HG03025 (cell line): ENCODE measurements at regions not wholly inside any gene's neighbourhood (a gene's known extent, or its start where the extent isn't known, plus 50 kb on each side); places are given as distances from the start of the nearest gene placed in this dataset.

Source experiments
- ATAC-seq: cut with Tn5 transposase; IDR thresholded peaks from one replicate; pipeline ENCODE4 v1.9.1; 2021; ENCODE audit warnings: mild to moderate bottlenecking, moderate library complexity; ENCODE audit not compliant: unreplicated experiment, low FRiP score

DNA sequence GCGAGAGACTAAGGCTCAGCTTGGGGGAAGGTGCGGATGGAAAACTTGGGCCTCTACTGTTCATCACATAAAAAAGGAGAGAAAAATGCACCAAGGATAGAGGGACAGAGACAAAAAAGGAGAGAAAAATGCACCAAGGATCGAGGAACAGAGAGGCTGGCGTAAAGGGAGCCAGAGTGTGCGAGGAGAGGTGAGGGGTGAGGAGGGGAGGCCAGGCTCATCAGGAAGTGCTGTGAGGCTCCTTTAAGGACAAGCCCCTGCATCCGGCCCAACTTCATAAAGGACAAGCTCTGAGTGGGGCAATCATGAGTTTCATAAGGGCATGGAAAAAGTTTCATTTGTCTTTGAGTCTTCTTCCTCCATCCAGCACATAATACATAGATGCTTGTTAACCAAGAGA lies 117.2 kb upstream of the NXT1 start:
- ATAC-seq, result no peak

DNA sequence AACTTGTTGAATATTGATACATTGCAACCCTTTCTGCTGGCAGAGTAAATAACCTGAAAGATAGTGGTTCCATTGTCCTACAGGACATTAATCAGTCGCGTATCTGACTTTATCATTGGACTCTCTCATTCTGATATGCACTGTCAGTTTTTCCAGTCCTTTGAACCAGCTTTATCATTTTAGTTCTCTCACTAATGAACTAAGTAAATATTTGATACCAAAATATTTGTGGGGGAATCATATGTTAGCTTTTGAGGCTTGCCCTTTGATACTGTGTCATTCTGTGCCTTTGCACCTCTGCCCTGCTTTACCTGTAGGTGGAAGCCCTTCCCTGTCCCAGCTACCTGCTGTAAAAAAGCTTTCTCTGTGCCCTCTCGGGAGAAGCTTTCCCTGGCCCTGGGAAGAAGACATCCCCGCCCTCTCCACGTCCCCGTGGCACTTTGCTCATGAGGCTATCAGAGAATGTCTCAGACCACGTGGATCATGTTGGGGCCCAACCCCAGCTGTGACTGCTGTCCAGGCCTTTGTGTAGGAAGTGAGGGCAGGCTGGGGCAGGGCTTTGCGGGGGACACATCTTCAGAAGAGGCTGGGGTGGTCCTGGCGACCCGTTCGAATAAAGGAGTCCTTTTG lies 117.8 kb upstream of the NXT1 start:
- no peak for ATAC-seq

DNA sequence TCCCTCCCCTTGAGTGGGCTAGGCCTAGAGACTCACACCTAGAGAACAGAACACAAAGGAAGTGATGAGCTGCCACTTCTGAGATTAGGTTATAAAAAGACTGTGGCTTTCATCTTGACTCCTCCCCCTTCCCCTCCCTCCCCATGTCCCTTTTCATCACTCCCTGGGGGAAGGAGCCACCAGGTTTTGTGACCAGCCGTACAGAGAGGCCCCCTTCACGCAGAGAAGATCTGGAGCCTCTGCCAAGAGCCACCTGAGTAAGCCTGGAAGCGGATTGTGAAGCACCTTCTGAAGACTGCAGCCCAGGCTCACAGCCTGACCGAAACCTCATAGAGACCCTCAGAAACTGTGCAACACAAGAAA lies 118.4 kb upstream of the NXT1 start:
- ATAC-seq, result no peak

DNA sequence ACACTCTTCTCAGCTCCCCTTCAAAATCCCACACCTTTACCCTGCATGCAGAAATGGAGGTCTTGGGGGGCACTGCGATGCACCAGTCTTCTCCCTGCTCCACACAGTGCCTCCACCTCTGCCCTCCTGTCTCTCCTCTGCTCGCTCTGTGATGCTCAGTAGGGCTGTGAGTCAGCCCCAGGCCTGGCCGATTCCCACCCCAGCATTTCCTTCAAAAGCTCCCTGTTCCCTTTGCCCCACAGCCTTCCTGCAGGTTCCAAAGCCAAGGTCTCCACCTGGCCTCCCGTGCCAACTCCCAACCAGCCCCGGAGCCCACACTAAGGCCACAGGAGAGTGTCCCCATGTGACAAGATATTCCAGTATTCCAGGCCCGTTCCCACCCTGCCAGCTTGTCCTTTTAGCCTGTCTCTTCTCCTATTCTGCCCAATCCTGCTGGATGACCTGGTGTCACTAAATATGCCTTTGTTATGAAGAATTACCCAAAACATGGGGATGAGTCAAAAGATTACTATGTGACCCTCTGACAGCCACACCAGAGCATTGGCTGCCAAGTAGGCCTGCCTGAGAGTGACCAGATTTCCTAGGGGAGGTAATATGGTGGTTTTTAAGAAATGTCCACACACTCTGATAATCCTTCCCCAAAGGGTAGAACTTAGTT lies 118.9 kb upstream of the NXT1 start:
- ATAC-seq, result no peak

DNA sequence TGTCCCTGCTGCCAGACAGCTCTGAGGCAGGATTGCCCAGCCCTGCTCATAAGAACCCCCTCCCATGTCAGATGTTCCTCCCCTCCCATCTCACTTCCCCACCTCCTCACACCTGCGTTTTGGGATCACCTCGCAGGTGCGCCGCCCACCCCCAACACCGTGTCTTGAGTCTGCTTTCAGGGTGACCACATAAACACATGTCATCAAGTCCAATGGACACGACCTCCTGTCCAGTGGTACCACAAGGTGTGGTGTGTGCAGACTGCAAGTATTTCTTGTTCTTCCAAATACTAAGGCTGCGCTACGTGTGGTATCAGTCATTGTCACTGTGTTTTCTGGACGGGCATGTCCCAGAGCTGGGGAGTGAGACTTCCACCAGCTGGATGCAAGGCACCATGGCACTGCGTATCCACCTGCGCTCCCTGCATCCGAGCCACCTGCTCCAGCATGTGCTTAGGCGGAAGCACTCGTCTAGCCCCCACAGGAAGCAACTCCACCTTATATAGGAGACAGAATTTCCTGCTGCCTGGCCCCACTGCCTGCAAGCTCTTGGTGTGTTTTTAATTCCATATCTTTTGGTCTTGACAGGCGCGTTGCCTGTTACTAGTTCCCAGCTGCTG lies 119.7 kb upstream of the NXT1 start:
- no peak for ATAC-seq

DNA sequence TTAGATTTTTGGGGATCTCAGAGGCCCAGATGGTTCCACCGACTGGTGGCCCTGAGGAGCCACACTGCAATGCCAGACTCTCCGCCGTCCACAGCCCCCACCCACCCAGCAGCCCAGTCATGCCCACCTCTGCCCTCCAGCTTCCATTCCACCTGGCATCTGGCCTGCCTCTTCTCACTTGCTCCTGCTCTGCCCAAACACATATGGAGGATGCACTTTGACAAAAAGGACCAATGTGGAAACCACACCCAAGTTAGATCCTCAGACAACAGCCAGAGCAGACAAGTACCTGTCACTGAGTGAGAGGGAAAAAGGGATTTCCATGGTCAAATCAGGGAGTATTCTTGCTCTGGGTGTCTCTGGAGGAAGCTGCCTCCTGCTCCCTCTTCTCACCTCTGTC lies 120.6 kb upstream of the NXT1 start:
- no peak for ATAC-seq

DNA sequence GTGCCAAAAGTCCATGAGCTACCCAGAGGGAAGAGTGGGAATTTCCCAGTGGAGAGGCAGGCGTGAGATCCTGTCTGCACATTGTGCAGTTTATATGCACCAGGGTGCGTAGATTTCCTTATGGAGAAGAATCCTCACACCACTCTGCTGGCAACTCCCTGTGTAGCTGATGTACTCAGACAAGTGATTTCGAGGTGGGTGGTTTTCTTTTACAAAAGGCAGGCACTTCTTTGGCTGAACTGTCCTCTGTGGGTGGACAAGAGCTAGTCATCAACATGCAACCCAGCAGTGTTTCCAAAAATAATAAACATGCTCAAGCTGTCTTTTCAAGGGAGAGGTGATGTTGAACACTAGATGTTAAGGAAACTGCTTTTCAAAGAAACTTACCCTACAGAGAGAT lies 121.7 kb upstream of the NXT1 start:
- no peak for ATAC-seq

DNA sequence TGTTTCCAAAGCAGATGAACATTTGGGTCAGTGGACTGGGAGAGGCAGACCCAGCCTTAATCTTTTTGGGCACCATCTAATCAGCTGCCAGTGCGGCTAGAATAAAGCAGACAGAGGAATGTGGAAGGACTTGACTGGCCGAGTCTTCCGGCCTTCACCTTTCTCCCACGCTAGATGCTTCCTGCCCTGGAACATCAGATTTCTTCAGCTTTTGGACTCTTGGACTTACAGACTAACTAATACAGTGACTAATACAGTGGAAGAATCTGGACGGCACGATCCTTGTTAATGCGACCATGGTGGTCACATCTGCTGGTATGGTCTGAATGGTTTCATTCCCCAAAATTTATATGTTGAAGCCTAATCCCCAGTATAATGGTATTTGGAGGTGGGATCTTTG lies 122.6 kb upstream of the NXT1 start:
- no peak for ATAC-seq

DNA sequence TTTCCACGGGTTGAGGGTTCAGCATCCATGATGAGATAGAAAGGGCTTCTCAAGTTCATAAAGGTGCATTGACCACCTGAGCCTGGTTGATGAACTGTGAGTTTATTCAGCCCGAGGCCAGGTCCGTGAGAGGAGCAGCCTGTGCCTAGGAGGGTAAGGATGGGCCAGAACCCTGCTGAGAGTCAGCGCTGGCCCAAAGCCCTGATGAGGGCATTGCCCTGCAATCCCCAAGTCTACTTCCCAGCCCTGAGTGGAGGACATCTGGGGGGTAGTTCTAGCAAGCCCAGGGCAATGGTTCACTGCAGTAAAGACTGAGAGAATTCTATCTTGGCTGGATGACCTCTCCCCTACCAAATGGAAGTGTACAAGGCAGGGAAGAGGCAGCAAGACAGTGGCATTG lies 123.3 kb upstream of the NXT1 start:
- ATAC-seq, result no peak

DNA sequence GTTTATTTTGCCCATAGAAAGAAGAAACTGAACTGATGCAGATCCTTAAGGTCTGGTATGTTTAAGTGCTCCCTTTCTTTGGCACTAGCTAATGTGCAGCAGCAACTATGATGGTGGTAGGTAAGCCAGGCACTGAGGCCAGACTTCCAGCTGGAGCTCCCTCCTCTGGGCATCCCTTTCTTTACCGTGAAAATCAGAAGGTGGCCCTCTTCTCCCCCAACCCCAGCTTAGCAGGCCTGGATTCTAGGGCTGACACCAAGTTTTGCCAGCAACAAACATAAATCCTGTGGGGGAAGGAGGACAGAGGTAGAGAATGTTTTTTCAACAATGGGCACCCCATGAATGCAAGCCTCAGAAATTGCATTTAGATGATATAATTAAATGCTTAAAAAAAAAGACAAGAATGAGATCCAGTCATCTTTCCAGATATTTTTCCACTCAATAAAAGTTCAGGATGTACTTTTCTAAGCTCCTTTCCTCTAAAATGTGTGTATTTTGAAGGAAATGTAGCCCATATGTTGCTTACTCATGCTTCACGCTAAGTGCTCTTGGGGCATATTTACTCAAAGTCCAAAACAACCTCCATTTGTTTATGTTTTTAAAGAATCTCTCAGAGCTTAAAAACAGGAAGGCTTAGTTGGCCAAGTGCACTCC lies 123.9 kb upstream of the NXT1 start:
- no peak for ATAC-seq

DNA sequence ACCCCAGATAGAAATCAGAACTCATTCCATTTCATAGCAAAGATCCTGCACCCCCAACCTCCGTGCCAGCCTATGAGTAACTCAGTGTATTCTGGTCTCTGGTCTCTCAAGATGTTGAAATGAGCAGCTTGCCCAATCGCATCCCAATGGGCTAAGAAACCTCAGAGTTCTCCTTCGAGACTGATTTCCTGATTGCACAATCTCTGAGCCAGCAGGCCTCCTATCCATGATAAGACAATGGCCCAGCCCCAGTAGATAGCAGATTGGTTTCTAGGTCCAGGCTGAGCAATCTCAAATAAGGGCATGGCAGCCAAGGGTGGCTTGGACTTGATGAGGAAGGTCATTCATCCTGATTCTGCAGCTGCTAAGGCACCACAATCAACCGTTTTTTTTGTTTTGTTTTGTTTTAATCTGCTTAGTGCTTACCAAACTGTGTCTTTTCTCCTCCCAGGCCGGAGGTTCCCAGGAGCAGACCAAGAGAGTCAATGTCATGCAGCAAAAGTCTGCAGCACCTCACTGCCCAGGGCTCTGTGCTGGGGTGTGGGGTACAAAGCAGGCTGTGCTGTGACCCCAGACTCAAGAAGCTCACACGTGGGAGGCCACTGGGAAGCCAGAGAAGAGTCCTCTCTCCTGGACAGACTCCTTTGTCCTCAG lies 125.1 kb upstream of the NXT1 start:
- no peak for ATAC-seq

DNA sequence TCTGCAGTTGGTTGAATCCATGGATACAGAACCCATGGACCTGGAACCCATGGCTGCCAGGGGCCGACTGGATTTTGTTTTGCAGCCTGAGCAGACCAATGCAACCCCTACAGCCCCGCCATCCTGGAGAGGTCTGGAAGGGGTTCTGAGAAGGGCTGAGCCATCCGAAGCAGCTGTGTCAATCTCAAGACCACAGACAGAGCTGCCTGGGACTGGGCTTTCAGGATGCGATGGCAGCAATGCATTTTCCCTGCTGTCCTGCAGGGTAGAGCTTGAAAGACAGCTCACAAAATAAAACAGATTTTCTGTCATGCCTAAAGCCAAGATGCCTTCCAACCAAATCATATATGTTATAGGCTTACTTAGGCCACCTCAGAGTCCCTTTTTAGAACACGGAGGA lies 125.8 kb upstream of the NXT1 start:
- ATAC-seq, result no peak

DNA sequence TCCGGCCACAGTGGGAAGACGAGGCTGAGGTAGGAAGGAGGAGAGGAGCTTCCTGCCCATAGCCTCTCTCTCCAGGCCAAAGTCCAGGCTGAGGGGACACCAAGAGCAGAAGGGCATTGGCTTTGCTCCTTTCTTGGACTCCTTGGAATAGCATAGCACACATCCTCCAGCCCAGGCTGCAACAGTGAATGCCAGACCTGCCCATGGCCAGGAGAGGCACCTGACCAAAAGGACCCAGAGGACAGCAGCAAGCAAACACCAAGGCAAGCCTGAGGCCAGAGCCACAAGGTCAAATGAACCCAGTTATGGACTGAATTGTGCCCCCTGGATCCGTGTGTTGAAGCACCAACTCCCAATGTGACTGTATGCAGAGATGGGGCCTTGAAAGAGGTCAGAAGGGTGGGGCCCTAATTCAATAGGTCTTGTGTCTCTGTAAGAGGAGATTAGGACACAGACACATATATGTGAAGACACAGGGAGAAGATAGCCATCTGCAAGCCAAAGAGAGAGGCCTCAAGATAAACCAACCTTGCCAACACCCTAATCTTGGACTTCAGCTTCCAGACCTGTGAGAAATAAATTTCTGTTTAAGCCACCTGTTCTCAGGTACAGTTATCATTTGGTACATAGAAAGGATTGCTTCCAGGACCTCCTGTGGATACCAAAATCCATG lies 126.5 kb upstream of the NXT1 start:
- no peak for ATAC-seq

DNA sequence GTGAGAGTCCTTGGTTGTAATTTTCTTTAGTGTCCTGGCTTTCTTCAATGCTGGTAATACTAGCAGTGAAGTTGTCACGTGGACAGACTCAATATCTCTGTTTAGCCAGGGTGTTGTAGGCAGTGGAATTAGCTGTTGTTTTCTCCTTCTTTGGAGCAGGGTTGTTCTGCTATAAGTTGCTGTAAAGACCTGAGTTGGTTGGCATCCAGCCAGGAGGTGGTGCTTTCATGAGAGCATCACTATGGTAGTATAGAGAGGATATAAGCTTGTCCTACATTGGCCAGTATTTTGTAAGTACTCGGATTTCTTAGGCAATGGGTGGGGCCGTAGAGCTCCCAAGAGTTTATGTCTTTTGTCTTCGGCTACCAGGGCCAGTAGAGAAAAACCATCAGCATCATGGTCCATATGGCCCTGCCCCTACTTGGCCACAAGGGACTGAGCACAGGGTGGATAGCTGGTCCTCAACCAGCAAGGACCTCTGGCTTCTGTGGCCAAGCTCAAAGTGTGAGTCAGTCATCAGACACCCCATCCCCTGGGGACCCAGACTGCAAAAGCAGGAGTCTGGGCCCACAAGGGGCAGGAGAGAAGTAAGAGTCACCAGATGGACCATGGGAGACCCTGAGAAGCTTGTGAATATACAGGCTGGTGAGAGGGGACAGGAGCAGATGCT lies 127.9 kb upstream of the NXT1 start:
- ATAC-seq, result no peak

DNA sequence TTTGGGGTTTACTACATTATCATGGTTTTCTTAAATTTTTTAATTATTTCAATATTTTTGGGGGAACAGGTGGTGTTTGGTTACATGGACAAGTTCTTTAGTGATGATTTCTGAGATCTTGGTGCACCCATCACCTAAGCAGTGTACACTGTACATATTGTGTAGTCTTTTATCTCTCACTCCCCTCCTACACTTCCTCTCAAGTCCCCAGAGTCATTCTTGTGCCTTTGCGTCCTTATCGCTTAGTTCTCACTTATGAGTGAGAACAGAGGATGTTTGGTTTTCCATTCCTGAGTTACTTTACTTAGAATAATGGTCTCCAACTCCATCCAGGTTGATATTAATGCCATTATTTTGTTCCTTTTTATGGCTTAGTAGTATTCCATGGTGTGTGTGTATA lies 130.9 kb upstream of the CD93 start:
- no peak for ATAC-seq

DNA sequence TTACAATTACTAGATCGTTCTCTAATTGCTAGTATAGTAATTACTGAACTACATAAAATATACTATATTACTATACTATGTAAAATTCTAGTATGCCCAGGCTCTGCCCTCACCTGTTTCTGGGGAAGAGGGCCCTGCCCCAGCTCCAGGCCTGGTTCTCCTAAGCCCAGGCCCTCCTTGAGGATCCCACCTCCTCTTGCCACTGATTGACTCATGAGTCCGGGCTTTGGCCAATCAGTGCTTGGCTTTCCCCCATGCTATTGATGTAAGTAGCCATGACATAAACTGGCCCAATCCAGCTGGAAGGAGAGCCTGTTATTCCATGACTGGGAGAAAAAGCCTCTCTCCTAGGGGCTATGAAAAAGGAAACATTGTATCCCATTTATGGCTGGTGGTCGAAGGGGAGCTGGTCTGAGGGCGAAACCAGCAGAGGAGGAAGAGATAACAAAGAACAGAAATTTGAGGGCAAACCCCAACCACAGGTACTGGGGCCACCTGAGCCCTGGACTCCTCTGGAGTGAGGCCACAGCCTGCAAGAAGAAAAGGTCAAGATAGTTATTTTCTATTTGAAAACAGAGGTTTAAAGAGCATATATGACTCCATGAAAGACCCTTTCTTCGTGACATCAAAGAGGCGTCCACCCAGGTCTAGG lies 129.3 kb upstream of the CD93 start:
- ATAC-seq, result no peak

DNA sequence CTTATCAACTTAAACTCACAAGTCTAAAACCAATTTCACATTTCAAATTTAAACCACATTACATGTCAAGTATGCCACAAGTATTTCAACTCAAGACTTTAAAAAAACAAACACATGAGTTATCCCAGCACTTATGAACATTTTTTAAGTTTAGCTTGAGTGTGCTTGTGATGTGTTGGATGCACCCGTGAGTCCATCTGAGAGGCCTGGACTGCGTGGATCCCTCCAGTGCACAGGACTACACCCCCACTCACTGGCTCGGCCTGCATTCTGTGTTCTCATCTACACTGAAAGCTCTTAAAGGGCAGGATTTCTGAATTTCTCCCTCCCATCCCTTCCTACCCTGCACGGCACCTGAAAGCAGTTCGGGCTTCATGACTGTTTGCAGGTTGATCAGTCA lies 128.8 kb upstream of the CD93 start:
- ATAC-seq, result no peak

DNA sequence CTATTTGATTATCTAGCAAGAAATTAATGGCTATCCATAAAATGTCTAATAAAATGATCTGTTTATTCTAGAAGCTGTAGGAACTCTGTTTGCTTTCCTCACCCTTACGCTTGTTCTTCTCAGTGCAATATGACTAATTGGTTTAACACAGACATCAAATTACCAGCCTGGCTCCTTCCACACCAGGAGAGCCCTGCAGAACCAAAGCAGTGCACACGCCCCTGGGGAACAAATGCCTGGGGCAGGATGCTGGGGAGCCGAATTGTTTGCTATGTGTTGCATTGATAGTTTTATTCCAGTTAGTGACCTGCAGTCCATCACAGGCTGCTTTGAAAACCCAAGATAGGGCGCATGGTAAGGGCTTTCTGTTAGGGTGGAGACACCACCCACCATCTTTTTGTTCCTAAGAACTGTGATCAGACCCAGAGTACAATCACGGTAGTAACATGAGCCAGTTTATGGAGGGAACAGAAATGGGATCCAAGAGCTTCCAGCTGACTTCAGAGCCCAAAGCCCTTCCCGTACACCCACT lies 126.4 kb upstream of the CD93 start:
- no peak for ATAC-seq

DNA sequence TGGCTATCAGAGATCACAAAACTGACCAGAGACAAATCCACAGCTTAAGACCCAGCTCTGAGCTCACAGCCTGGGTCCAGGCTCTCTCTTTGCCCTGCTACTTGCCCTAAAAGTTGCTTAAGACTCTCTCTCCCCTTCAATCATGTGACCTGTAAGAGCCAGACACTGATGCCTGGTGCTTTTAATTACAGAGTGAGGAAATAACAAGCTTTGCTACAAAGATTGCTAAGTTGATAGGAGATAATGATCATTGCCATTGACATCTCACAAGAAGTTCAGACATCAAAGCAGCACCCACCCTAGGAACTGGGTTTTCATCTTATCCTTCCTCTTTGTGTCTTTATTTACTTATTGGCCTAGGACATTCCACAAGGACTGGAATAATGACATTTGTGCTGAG lies 125.9 kb upstream of the CD93 start:
- ATAC-seq, result no peak

DNA sequence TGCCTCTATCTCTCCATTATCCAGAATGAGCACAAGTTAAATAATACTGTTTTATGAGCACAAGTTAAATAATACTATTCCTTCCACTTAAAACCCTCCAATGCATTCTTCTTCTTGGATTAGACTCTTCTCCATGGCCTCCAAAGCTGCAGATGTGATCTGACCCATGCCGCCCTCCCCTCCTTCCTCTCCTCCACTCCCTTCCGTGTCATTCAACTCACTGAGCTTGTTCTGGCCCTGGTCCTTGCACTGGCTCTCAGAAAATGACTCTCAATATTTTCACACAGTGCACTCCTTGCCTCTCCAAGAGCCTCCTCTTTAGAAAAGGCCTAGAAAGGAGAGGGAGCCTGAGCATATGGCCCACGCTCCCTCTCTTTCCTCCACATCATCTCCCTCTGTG lies 125.0 kb upstream of the CD93 start:
- ATAC-seq, result no peak
